SU-DHL-6 (cell line): ENCODE measurements at regions not wholly inside any gene's neighbourhood (a gene's known extent, or its start where the extent isn't known, plus 50 kb on each side); places are given as distances from the start of the nearest gene placed in this dataset.

Experiments used
- EZH2phosphoT487 ChIP-seq: fragments of 200-600 bp; sonication (generic), shearing (Covaris generic); conservative IDR thresholded peaks from 2 replicates; pipeline ENCODE4 v1.6.1; 2018; ENCODE audit warnings: mild to moderate bottlenecking, antibody characterized with exemption, low read length, moderate library complexity, mixed read lengths
- TF ChIP-seq, protein P1 (sequence below): fragments of 200-600 bp; sonication (generic); IDR thresholded peaks from one replicate; pipeline ENCODE4 v1.5.1; 2017; ENCODE audit warnings: antibody characterized with exemption, mild to moderate bottlenecking, low read length, moderate library complexity; ENCODE audit not compliant: insufficient read depth, poor library complexity, severe bottlenecking

DNA sequence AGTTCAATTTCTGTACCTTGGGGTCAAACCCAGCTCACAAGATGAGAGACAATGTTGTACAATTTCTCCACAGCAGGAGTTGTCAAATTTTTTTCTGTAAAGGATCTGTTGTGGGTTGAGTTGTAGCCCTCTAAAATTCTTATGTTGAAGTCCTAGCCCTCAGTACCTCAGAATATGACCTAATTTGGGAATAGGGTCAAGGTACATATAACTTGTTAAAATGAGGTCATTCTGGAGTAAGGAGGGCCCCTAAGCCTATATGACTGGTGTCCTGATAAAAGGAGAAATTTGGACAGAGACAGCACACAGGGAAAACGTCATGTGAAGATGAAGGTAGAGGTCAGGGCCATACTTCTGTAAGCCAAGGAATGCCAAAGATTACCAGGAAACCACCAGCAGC lies 264.9 kb downstream of the TTC8 start:
- TF ChIP-seq, protein P1, sequence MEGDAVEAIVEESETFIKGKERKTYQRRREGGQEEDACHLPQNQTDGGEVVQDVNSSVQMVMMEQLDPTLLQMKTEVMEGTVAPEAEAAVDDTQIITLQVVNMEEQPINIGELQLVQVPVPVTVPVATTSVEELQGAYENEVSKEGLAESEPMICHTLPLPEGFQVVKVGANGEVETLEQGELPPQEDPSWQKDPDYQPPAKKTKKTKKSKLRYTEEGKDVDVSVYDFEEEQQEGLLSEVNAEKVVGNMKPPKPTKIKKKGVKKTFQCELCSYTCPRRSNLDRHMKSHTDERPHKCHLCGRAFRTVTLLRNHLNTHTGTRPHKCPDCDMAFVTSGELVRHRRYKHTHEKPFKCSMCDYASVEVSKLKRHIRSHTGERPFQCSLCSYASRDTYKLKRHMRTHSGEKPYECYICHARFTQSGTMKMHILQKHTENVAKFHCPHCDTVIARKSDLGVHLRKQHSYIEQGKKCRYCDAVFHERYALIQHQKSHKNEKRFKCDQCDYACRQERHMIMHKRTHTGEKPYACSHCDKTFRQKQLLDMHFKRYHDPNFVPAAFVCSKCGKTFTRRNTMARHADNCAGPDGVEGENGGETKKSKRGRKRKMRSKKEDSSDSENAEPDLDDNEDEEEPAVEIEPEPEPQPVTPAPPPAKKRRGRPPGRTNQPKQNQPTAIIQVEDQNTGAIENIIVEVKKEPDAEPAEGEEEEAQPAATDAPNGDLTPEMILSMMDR = no peak
- no peak for TF ChIP-seq EZH2phosphoT487
